HG03135 (cell line): ENCODE measurements at regions not wholly inside any gene's neighbourhood (a gene's known extent, or its start where the extent isn't known, plus 50 kb on each side); places are given as distances from the start of the nearest gene placed in this dataset.
"Not testable (repeated sequence)": the region's sequence is repeated elsewhere in the genome, so short reads cannot be mapped to it uniquely, and the experiment has no call there.

Experiments used
- ATAC-seq: cut with Tn5 transposase; IDR thresholded peaks from one replicate; pipeline ENCODE4 v1.9.1; 2021; ENCODE audit warnings: mild to moderate bottlenecking, moderate library complexity; ENCODE audit not compliant: unreplicated experiment

- ATAC-seq: no peak
Observed at GRCh38 chr12:4158306-4158705, 115.3 kb upstream of the CCND2 start.

GRCh38 chr12:4157122-4157521 is 116.4 kb upstream of the CCND2 start:
- ATAC-seq: no peak

GRCh38 chr12:4156317-4156716 is 117.2 kb upstream of the CCND2 start:
- no peak for ATAC-seq

- ATAC-seq: no peak
Observed at GRCh38 chr12:4154672-4155225, 118.8 kb upstream of the CCND2 start.

GRCh38 chr12:4153343-4153892 is 120.1 kb upstream of the CCND2 start:
- peak; percentile 68 for ATAC-seq

- ATAC-seq: no peak
Observed at GRCh38 chr12:4152145-4152795, 121.3 kb upstream of the CCND2 start.

- ATAC-seq: no peak
Observed at GRCh38 chr12:4151362-4152121, 122.0 kb upstream of the CCND2 start.

GRCh38 chr12:4150355-4150754 is 123.2 kb upstream of the CCND2 start:
- not testable (repeated sequence) for ATAC-seq

GRCh38 chr12:4148418-4149056 is 125.0 kb upstream of the CCND2 start:
- ATAC-seq: peak; percentile 53

- ATAC-seq: no peak
Observed at GRCh38 chr12:4147031-4147481, 126.5 kb upstream of the CCND2 start.

- ATAC-seq: no peak
Observed at GRCh38 chr12:4145990-4146859, 127.3 kb upstream of the CCND2 start.

GRCh38 chr12:4144676-4145075 is 128.9 kb upstream of the CCND2 start:
- no peak for ATAC-seq

GRCh38 chr12:4143896-4144295 is 129.7 kb upstream of the CCND2 start:
- ATAC-seq: no peak

- ATAC-seq: no peak
Observed at GRCh38 chr12:4141348-4142270, 132.0 kb upstream of the CCND2 start.

- ATAC-seq: no peak
Observed at GRCh38 chr12:4140581-4141301, 132.8 kb upstream of the CCND2 start.

GRCh38 chr12:4139191-4139590 is 134.4 kb upstream of the CCND2 start:
- no peak for ATAC-seq

GRCh38 chr12:4138532-4138931 is 135.0 kb upstream of the CCND2 start:
- ATAC-seq: not testable (repeated sequence)

- no peak for ATAC-seq
Observed at GRCh38 chr12:4138051-4138450, 135.5 kb upstream of the CCND2 start.

GRCh38 chr12:4137441-4137840 is 136.1 kb upstream of the CCND2 start:
- ATAC-seq: no peak
